HL-60 (cell line): ENCODE measurements at regions not wholly inside any gene's neighbourhood (a gene's known extent, or its start where the extent isn't known, plus 50 kb on each side); places are given as distances from the start of the nearest gene placed in this dataset.
"Not testable (repeated sequence)": the region's sequence is repeated elsewhere in the genome, so short reads cannot be mapped to it uniquely, and the experiment has no call there.

Experiments used
- DNase-seq, 2 experiments: peaks; one replicate each; pipeline ENCODE4 v3.0.0-alpha.2; 2010 to 2020; ENCODE audit warnings: low read depth in 1 of 2, low spot score in 1 of 2
- H3K27ac ChIP-seq: fragments of 250-450 bp; sonication (Bioruptor Pico); replicated peaks from 2 replicates; pipeline ENCODE4 v1.5.1; 2020; ENCODE audit warnings: mild to moderate bottlenecking, moderate library complexity
- H3K27me3 ChIP-seq: fragments of 250-450 bp; sonication (Bioruptor Pico); 2 replicates; pipeline ENCODE4 v1.5.1; 2021; ENCODE audit warnings: mild to moderate bottlenecking, moderate library complexity; ENCODE audit not compliant: insufficient read depth, poor library complexity, severe bottlenecking
- H3K4me3 ChIP-seq: replicated peaks from 2 replicates; pipeline ENCODE4 v1.5.1; 2011; ENCODE audit warnings: mild to moderate bottlenecking, control low read depth, low read length; ENCODE audit not compliant: insufficient read depth
- CTCF ChIP-seq: IDR thresholded peaks from one replicate; pipeline ENCODE4 v1.5.1; 2011; ENCODE audit warnings: low read length, control low read depth, inconsistent platforms; ENCODE audit not compliant: insufficient read depth
- GABPA ChIP-seq: IDR thresholded peaks from 2 replicates; pipeline ENCODE4 v1.6.1; 2012; ENCODE audit warnings: low read depth
- POLR2AphosphoS5 ChIP-seq: IDR thresholded peaks from 2 replicates; pipeline ENCODE4 v1.6.1; 2012; ENCODE audit warnings: low read depth
- SPI1 ChIP-seq: IDR thresholded peaks from 2 replicates; pipeline ENCODE4 v1.6.1; 2012; ENCODE audit warnings: low read depth, mild to moderate bottlenecking, borderline replicate concordance
- TF ChIP-seq, protein P1 (sequence below): IDR thresholded peaks from 2 replicates; pipeline ENCODE4 v1.6.1; 2012; ENCODE audit warnings: low read depth; ENCODE audit not compliant: insufficient replicate concordance

DNA sequence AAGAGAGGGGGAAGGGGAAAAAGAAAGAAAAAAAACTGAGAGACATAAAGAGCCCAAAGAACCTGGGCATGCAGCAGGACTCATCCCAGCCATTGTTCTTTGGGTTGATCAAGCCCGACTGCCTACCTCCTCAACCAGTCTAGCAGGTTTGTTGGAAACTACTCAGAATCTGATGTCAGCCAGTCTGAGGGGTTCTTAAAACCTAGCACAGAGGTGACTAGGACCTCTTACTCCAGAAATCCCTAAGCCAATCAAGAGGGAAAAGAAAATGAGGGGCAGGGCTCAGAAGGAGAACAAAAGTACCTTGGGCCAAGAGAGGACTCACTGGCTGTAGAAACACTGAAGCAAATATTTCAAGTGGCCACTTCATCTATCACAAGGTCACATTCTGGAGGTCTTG is 228.0 kb downstream of the AASDHPPT start:
- no peak overlapping the region for H3K4me3 ChIP-seq
- no peak overlapping the region for H3K27ac ChIP-seq
- no peaks in the 10 kb centered on the region for H3K27me3 ChIP-seq
- TF ChIP-seq GABPA (no peak), SPI1 (no peak), CTCF (no peak), POLR2AphosphoS5 (no peak)
- TF ChIP-seq, protein P1, sequence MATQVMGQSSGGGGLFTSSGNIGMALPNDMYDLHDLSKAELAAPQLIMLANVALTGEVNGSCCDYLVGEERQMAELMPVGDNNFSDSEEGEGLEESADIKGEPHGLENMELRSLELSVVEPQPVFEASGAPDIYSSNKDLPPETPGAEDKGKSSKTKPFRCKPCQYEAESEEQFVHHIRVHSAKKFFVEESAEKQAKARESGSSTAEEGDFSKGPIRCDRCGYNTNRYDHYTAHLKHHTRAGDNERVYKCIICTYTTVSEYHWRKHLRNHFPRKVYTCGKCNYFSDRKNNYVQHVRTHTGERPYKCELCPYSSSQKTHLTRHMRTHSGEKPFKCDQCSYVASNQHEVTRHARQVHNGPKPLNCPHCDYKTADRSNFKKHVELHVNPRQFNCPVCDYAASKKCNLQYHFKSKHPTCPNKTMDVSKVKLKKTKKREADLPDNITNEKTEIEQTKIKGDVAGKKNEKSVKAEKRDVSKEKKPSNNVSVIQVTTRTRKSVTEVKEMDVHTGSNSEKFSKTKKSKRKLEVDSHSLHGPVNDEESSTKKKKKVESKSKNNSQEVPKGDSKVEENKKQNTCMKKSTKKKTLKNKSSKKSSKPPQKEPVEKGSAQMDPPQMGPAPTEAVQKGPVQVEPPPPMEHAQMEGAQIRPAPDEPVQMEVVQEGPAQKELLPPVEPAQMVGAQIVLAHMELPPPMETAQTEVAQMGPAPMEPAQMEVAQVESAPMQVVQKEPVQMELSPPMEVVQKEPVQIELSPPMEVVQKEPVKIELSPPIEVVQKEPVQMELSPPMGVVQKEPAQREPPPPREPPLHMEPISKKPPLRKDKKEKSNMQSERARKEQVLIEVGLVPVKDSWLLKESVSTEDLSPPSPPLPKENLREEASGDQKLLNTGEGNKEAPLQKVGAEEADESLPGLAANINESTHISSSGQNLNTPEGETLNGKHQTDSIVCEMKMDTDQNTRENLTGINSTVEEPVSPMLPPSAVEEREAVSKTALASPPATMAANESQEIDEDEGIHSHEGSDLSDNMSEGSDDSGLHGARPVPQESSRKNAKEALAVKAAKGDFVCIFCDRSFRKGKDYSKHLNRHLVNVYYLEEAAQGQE, result no peak
- DNase-seq, result no peak

GRCh38 chr11:106306942-106307341 is 229.5 kb downstream of the AASDHPPT start:
- no peaks in the 10 kb centered on the region for H3K27me3 ChIP-seq
- TF ChIP-seq SPI1, result no peak
- TF ChIP-seq GABPA, result no peak
- TF ChIP-seq, protein P1, result no peak
- no peak for TF ChIP-seq CTCF
- no peak for TF ChIP-seq POLR2AphosphoS5
- no peak overlapping the region for H3K27ac ChIP-seq
- no peak for DNase-seq
- H3K4me3 ChIP-seq, result no peak overlapping the region

- DNase-seq, result no peak
Observed at GRCh38 chr11:106309070-106309684, 231.7 kb downstream of the AASDHPPT start.

DNA sequence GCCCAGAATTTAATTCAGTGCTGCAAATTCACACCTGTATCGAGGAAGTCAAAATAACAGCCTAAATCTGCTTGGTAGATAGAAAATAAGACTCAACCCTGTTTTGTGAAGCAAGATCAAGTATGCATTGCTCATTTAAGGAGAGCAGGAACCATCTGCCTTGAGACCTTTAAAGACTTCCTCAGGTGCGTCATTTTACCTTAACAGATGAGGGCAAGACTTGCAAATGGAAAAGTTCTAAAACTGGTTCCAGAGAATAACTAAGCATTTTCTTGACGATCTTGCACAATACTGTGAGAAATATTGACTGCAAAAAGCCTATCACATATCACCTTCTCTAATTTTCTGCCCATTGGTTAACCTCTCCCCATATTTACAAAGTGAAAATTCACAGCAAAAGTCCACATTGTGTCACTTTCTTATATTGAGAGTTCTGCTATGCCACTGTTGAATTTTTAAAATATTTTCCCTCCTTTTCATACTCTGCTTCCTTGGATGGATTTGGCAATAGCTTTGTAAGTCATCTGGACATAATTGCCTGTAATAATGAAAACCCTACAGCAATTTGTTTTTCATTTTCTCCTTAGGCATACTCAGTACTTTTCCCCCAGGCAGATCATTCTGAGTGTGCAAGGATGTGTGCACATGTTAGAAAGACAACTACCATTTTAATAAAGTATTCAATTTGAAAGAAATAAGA is 234.2 kb downstream of the AASDHPPT start:
- H3K4me3 ChIP-seq, result no peak overlapping the region
- DNase-seq, result no peak
- no peak for TF ChIP-seq CTCF
- TF ChIP-seq POLR2AphosphoS5, result no peak
- TF ChIP-seq SPI1, result no peak
- no peak for TF ChIP-seq GABPA
- TF ChIP-seq, protein P1, result no peak
- H3K27me3 ChIP-seq, result no peaks in the 10 kb centered on the region
- no peak overlapping the region for H3K27ac ChIP-seq

More at GRCh38 chr11:106309070-106309684, 231.7 kb downstream of the AASDHPPT start:
- TF ChIP-seq SPI1, result peak; percentile 72
- TF ChIP-seq POLR2AphosphoS5, result no peak
- Histone ChIP-seq H3K27ac (no peak overlapping the region), H3K27me3 (no peaks in the 10 kb centered on the region), H3K4me3 (no peak overlapping the region)

- not testable (repeated sequence) for H3K4me3 ChIP-seq, DNase-seq, H3K27ac ChIP-seq
Observed at GRCh38 chr11:106317208-106317773, 239.8 kb downstream of the AASDHPPT start.

More at GRCh38 chr11:106317208-106317773, 239.8 kb downstream of the AASDHPPT start:
- H3K27me3 ChIP-seq, result not testable (repeated sequence)
